ENCODE measurements at regions not wholly inside any gene's neighbourhood (a gene's known extent, or its start where the extent isn't known, plus 50 kb on each side); places are given as distances from the start of the nearest gene placed in this dataset.

GRCh38 chr10:91051829-91052228 lies 130.9 kb upstream of the ANKRD1 start:
- no peaks in the 10 kb centered on the region for H3K36me3 ChIP-seq (ENCODE audit: control insufficient read depth in 2 of 3, insufficient read depth in 3 of 3, low read length in 3 of 3)
- H3K27me3 ChIP-seq (ENCODE audit: control insufficient read depth, insufficient read depth, low read length) = no peaks in the 10 kb centered on the region
- no peak overlapping the region for H3K27ac ChIP-seq (ENCODE audit: low read depth in 2 of 2, low read length in 2 of 2)
- FAIRE-seq = no peak
- no peak overlapping the region for H3K4me3 ChIP-seq (ENCODE audit: low read length in 3 of 3)
- intact Hi-C loops (cut with DNase I) = no loop called here
- H3K9ac ChIP-seq (ENCODE audit: low read length in 3 of 3) = no peak overlapping the region
- no peak for DNase-seq
- no peak for TF ChIP-seq CTCF (IDR thresholded peaks at IDR 0.05; ENCODE audit: borderline replicate concordance, extremely low read depth, insufficient read depth)
- H3K9me3 ChIP-seq (ENCODE audit: control insufficient read depth in 2 of 3, insufficient read depth in 1 of 3, low read length in 3 of 3) = no peaks in the 10 kb centered on the region
- peaks cover 0 to 5% (median 0%) of the 10 kb centered on the region in 3 donors for H3K4me1 ChIP-seq (ENCODE audit: control insufficient read depth in 2 of 3, insufficient read depth in 2 of 3, low read depth in 1 of 3, low read length in 3 of 3)

- Histone ChIP-seq H3K27me3 (ENCODE audit: control insufficient read depth, insufficient read depth, low read length) (no peaks in the 10 kb centered on the region), H3K4me3 (ENCODE audit: low read length in 3 of 3) (no peak overlapping the region), H3K36me3 (ENCODE audit: control insufficient read depth in 2 of 3, insufficient read depth in 3 of 3, low read length in 3 of 3) (no peaks in the 10 kb centered on the region), H3K9me3 (ENCODE audit: control insufficient read depth in 2 of 3, insufficient read depth in 1 of 3, low read length in 3 of 3) (no peaks in the 10 kb centered on the region), H3K4me1 (ENCODE audit: control insufficient read depth in 2 of 3, insufficient read depth in 2 of 3, low read depth in 1 of 3, low read length in 3 of 3) (peaks cover 0 to 5% (median 0%) of the 10 kb centered on the region in 3 donors), H3K27ac (ENCODE audit: low read depth in 2 of 2, low read length in 2 of 2) (no peak overlapping the region), H3K9ac (ENCODE audit: low read length in 3 of 3) (no peak overlapping the region)
- intact Hi-C loops (cut with DNase I) = no loop called here
- no peak for DNase-seq
- no peak for TF ChIP-seq CTCF (IDR thresholded peaks at IDR 0.05; ENCODE audit: borderline replicate concordance, extremely low read depth, insufficient read depth)
- FAIRE-seq = no peak
These were observed 133.4 kb upstream of the ANKRD1 start for GRCh38 chr10:91054325-91054724.

GRCh38 chr10:91061187-91061586 lies 140.3 kb upstream of the ANKRD1 start:
- Histone ChIP-seq H3K27me3 (ENCODE audit: control insufficient read depth, insufficient read depth, low read length) (no peaks in the 10 kb centered on the region), H3K36me3 (ENCODE audit: control insufficient read depth in 2 of 3, insufficient read depth in 3 of 3, low read length in 3 of 3) (no peaks in the 10 kb centered on the region), H3K4me3 (ENCODE audit: low read length in 3 of 3) (no peak overlapping the region), H3K4me1 (ENCODE audit: control insufficient read depth in 2 of 3, insufficient read depth in 2 of 3, low read depth in 1 of 3, low read length in 3 of 3) (no peaks in the 10 kb centered on the region), H3K9ac (ENCODE audit: low read length in 3 of 3) (no peak overlapping the region), H3K27ac (ENCODE audit: low read depth in 2 of 2, low read length in 2 of 2) (no peak overlapping the region), H3K9me3 (ENCODE audit: control insufficient read depth in 2 of 3, insufficient read depth in 1 of 3, low read length in 3 of 3) (no peaks in the 10 kb centered on the region)
- TF ChIP-seq CTCF (IDR thresholded peaks at IDR 0.05; ENCODE audit: borderline replicate concordance, extremely low read depth, insufficient read depth) = no peak
- DNase-seq = no peak
- intact Hi-C loops (cut with DNase I) = no loop called here
- FAIRE-seq = no peak

- DNase-seq = peak; percentile 33 to 87 (median 53)
These were observed 140.7 kb upstream of the ANKRD1 start for GRCh38 chr10:91061608-91062007.

More at GRCh38 chr10:91061608-91062007, 140.7 kb upstream of the ANKRD1 start:
- Histone ChIP-seq H3K36me3 (ENCODE audit: control insufficient read depth in 2 of 3, insufficient read depth in 3 of 3, low read length in 3 of 3) (no peaks in the 10 kb centered on the region), H3K4me3 (ENCODE audit: low read length in 3 of 3) (no peak overlapping the region), H3K9me3 (ENCODE audit: control insufficient read depth in 2 of 3, insufficient read depth in 1 of 3, low read length in 3 of 3) (no peaks in the 10 kb centered on the region), H3K9ac (ENCODE audit: low read length in 3 of 3) (no peak overlapping the region), H3K27me3 (ENCODE audit: control insufficient read depth, insufficient read depth, low read length) (no peaks in the 10 kb centered on the region), H3K4me1 (ENCODE audit: control insufficient read depth in 2 of 3, insufficient read depth in 2 of 3, low read depth in 1 of 3, low read length in 3 of 3) (no peaks in the 10 kb centered on the region), H3K27ac (ENCODE audit: low read depth in 2 of 2, low read length in 2 of 2) (no peak overlapping the region)
- no peak for FAIRE-seq
- TF ChIP-seq CTCF (IDR thresholded peaks at IDR 0.05; ENCODE audit: borderline replicate concordance, extremely low read depth, insufficient read depth) = no peak
- intact Hi-C loops (cut with DNase I) = no loop called here

Measured in kidney (tissue), 13 donors.